ENCODE measurements at regions not wholly inside any gene's neighbourhood (a gene's known extent, or its start where the extent isn't known, plus 50 kb on each side); places are given as distances from the start of the nearest gene placed in this dataset.

DNA sequence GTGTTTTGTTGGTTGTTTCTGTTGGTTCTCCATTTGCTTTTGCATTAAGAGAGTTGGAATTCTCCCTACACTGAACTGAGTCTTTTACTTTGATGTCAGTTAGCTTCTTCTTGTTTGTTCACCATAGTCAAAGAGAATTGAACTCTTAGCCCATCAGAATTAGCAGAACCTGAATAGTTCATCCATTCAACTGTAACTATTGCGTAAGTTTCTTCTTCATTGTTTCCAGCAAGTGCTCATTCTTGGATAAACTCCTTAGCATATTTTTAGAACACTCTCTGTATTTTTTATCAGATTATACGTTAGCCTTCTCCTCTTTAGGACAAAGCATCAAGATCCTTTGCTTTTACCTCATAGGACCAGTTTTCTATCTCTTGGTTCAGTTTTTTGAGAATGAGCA, 128.4 kb upstream of the RAB11FIP2 start:
- DNase-seq, result no peak

DNA sequence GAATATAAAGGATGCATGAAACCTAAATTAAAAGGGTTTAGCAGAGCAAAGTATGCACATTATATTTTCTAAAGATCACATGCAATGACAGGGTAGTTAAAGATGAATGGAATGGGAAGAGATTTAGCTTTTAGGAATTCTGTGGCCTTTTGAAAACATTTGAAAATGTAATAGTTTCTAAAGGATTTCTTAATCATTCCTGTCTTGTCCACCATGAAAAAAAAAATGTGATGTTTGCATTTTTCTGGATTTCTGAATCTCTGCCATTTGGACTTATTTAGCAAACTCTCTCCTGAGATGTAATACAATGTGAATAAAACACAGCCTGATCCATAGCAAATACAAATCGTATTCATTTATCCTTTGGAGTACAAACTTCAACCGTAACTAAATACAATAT, 126.6 kb upstream of the RAB11FIP2 start:
- DNase-seq, result no peak

DNA sequence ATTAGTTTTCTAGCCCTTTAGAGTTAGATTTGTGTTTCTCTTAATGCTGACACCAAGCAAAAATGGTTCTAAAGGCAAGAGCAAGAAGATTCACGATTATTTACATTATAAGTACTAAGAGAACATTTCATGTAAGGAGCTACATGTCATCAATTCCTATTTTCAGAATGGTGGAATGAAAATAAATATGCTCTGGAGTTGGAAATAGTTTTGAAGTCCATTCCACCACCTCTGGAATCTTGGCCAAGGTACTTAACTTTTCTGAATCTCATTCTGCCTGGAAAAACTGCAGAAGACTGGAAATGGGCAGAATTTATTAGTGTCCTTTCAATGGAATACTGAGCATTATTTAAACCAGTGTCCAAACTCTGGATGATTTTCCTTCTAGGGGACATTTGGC, 125.1 kb upstream of the RAB11FIP2 start:
- no peak for DNase-seq

DNA sequence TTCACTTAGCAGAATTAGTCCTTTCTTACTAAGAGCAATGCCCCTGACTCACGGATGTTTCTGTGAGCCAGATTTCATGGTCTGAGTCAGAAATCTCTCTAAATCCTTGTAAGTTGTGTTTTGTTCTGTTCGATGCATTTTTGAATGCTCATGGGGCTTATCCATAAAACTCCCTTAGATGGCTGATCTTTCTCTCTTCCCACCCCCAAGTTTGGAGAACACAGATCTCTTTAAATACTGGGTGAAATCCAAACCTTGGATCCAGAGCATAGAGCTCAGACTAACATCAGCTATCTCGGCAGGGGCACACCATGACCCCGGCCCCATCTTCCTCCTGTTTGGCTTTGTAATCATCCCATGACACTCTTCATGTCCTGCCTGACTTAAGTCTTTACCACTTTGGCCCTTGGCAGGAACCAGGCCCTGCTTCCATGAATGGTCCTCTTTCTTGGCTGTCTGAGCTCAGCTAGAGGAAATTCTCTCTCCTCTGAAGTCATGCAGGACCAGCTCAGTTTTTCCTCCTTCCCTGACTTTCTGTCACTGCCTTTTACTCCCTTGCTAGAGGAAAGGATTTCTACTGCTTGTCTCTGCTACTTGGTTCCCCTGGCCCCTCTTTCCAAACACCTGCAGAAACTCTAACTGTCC, 120.4 kb upstream of the RAB11FIP2 start:
- no peak for DNase-seq

DNA sequence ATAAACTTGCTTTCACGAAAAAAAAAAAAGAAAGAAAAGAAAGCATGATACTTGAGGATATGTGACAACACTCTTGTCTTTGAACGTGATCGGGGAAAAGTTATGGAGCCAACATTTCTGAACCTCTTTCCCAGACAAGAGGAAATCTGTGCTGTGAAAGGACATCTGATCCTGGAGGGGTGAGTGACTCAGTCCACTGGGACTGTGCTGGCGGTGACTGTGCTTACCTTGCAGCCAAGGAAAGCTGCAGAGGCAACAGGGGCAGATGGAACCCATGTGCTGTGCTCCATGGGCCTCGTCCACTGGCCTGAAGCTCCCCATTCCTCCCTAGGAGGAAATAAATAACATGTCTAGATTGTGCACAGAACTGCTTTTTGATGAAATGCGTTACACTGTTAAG, 116.5 kb upstream of the RAB11FIP2 start:
- no peak for DNase-seq

DNA sequence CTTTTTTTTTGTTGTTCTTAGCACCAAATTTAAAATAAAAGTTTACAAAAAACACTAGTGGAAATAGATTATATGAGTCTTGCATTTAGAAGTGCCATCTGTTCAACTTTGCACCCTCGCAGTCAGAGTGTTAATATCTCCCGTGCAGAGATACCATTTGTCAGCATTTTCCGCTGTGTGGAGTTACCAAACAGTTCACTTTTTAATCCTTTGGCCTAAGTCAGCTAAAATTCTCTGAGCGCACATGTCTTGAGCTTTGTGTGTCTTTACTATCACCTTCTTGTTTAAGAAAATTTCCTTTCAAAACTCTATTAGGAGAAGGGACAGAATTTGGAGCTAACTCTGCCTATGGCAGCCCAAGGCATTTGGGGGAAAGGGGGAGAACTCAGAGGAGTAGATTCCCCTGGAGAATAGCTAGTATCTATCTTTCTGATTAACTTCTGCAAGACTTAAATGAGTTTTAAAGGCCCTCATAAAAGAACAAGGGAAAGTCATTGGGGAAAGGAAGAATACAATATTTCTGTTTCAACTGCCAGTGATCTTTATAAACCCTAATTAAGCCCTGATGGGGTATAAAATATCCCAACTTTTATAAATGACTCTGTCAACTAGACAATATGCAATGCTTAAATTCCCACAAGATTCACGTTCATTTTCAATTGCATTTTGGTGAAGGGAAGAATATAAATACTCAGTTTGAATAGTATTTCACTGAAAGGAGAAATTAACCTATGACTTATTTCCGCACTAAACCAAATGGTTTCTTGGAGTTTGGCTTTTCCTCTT, 114.9 kb upstream of the RAB11FIP2 start:
- DNase-seq, result no peak

DNA sequence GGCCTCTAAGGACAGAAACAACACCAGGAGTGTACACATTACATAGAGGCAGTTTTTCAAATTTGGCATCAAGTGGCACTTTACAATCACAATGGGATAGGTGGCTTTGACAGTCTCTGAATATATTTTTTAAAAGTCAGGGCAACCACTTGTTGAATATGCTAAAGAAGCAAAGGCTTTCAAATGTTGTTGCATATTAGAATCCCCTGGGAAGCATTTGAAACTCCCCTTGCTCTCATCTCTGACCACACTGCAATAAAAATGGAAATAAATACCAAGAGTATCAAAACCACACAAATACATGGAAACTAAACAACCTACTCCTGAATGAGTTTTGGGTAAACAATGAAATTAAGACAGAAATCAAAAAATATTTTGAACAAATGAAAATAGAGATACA, 106.5 kb upstream of the RAB11FIP2 start:
- DNase-seq, result no peak

DNA sequence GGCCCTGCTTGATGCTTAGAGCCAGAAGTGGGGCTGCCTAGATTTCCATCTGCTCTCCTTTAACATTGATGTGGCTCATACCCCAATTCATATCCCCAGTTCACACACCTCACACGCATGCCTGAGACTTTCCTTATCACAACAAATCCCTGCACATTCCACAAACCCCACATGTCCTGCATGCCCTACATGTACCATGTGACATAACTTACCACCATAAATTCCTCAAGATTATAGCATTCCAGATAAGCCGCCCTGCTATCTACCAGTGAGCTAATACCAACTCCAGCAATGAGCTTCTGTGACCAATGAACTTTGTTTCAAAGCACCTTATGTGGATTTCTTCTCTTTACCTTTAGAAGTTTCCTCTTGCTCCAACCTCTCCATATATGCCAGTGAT, 104.7 kb upstream of the RAB11FIP2 start:
- no peak for DNase-seq

DNA sequence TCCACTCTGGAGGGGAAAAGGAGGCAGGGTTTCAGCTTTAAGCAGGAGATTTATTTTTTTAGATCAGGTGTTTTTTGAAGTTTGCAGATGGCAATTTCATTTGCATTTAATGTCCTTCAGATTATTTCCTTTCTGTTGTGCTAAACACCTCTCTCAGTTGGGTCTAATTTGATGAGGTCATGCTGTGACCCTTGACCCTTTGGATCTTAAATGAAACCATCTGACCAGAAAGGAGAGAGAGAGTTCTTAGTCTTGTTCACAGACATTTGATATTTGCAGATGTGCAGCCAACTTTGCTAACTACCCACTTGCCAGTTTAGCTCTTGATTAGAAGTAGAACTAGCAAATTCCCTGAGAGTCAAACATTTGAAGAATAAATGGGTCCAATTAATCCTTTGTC, 101.5 kb upstream of the RAB11FIP2 start:
- no peak for DNase-seq

DNA sequence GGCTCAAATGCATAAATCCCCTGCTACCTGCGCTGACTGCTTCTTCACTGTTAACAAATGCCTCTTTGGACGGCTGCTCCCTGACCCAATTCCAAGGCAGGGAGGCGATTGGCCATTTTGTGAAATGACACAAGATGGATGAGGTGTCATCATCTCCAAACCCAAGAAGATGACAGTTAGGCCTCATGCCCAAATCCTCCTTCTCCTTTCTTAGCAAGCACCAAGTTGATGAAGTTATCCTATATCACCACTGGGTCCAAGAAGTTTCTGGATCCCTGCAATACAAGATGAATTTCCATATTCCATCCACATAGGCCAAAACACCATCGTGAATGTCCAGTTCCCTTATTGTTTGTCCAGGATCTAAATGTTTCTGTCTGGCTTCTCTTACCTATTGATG, 98.5 kb upstream of the RAB11FIP2 start:
- DNase-seq, result no peak

DNA sequence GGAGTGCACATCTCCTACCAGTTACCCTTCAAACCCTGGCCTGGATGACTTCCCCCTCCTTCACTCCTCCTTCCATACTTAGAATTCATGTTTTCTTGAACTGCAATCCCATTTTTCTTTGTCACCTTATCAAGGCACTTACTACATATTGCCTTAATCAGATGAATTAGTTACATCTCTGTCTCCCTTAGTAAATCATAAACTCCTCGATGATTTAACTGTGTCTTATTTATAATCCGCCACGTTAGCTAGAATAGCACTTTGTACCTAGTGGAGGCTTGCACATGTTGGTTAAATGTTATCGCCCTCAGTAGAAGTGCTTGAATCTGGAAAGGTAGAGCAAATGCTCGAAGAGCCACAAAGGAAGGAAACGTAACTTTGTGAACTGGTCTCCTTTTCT, 94.7 kb upstream of the RAB11FIP2 start:
- no peak for DNase-seq

DNA sequence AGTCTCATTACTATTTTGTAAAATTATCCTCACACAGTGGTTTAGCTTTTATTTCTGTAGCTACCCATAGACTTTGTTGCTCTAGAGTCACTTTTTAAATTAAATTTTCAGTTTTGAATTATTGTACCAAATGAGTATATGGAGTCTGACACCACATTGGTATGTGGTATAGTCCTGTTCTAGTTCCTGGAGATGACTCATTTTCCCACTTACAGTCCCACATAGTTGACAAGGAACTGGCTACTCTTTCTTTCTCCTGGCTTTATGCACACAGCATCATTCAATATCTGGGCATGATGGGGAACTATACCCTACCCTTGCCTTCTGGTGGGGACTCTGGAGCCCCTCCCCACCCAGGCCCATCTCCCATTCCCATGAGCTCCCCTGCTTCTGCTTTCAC, 92.6 kb upstream of the RAB11FIP2 start:
- DNase-seq, result no peak

DNA sequence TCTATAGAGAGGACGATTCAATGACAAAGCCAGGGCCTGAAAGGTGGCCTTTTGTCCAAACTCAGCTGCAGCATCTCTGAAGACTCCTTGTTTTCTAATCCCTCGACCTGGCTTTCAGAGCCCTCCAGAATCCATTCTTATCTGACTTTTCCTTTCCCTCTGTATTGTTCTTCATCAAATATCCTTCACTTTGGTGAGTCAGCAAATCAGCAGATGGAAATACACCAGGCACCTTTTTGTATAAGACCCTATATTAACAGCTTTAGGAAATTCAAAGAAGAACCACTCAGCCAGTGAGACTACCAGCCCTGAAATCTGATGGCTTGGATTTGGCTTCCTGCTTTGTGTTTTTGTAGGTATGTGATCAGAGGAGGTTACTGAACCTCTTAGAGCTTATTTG, 81.9 kb upstream of the RAB11FIP2 start:
- no peak for DNase-seq

DNA sequence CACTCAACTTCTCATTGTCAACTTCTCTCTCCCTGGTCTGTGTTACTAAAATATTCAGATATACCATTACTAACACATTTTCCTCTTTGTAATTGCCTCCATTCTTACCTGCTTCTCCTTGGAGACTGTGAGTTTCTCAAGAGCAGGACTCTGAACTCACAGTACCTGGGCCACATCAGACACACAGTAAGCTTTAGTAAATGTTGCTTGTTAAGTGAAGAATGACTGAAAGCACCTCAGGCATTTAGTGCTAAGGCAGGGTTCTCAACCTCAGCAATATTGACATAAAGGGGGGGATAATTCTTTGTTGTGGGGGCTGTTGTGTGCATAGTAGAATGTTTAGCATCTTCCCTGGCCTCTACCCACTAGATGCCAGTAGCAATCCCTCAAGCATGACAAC, 72.0 kb upstream of the RAB11FIP2 start:
- DNase-seq, result no peak

DNA sequence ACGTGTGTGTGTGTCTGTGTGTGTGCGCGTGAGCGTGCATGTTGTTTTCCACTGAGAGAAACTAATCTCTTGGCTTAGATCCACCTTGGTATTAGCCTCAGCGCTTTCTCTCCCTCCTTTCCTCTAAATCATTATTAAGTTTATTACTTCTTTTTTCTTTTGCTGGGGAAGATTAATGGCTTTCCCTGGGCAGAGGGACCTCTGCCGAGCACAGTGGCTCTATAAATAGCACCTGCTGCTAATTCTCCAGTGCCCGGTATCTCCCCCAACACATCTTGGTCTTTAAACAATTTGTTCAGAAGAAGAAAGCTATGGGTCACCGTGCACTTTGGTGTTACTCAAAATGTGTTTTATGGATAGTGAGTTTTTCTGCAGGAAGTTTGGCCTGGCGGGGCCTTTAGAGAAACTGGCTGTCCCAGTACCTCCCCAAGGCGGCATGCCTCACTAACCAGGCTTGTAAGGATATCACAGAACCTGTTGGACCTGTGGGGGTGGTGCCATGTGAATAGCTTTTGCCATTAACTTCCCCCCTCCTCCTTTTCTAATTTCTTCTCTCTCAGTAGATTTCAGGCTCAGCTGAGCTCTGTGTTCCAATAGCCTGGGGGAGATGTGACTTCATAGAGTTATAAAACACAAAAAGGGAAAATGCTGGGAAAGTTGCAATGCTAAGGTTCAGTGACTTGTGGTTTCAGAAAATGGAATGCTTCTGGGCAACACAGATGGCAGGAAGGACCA, 70.1 kb upstream of the RAB11FIP2 start:
- DNase-seq, result no peak

DNA sequence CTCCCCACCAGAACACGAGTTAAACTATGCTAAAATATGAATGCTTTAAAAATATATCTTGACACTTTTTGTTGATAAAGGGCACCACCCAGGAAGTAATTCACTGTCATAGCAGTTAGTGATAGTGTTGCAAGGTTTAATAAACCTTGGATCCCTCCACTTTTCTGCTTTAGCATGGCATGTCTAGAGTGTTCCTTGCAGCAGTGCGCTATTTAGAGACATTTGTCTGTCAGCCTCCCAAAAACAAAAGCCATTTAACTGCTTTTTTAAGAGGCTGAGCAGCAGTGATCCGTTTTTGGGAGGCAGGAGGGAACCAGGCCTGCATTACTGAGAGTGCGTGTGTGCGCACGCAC, 69.6 kb upstream of the RAB11FIP2 start:
- no peak for DNase-seq

DNA sequence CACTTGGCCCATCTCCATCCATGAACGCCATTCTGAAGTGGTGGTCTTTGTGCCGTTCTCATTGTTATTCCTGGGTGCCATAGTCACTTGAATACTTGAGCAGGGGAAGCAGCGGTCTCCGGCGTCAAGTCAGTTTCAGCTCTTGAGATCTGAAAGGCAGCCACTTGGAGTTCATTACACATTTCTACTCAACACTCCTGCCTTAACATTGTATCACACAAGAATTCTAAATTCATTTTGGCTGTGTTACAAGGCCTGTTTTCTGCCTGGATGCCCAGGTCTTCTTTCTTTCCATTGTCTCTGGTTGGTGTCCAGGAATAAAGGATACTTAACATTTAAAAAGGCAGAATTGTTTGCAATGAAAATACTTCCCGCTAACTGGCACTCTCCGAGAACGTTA, 69.0 kb upstream of the RAB11FIP2 start:
- DNase-seq, result no peak

DNA sequence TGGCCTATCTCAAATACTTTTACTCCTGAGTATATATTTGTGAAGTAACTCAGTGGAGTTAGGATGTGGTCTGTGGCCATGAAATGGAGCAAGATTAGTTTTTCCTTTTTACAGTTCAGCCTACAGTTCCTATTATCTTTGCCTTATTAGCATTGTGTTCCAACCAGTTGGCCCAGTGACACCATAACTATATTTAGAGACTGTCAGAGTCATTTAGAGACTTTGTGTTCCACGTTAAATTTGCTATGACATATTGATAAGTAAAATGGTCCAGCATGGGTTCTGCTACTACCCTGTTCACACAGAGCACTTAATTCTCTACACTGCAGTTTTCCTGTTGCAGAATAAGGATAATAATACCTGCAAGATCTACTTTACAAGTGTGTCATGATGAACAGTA, 68.3 kb upstream of the RAB11FIP2 start:
- DNase-seq, result no peak

DNA sequence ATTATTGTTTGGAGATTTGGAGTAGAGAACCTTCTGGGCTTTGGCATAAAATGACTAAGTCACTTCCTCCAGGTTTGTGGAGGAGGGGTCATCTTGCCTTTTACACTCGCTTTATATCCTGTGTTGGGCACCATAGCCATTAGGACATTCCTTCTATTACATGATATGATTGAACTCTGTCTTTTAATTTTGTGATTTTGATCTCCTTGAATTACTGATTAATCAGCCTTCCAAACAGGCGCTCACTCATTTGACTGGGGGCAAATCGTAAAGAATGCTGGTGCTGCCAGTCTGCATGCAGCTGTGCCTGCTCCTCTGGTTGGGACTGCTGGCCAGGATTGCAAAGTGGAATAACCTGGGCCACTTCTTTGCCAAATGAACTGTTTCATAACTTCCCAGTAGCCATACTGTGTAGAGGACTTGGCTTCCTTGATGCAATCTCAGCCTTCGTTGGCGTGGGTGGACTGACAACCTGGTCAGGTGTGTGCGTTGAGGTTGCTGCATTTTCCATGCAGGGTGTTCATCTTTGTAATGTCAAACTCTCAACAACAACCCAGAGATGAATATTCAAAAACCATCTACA, 65.9 kb upstream of the RAB11FIP2 start:
- DNase-seq, result no peak

DNA sequence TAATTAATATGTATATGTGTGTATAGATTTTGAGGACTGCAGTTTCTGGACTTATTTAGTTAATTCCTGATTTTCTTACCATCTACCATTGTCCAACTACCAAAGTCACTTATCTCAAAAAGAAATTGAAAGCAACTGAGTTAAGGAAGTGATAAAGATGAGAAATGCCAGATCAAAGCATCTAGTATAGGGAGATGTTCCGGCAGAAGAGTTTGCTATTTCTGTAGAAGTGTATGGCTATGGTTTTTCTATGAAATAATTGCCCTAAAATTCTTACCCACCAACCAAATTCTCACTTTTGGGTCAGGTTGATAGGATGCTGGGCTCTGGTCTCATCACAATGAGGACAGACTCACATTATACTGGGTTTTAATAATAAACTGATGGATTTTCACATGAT, 64.0 kb upstream of the RAB11FIP2 start:
- DNase-seq, result no peak

DNA sequence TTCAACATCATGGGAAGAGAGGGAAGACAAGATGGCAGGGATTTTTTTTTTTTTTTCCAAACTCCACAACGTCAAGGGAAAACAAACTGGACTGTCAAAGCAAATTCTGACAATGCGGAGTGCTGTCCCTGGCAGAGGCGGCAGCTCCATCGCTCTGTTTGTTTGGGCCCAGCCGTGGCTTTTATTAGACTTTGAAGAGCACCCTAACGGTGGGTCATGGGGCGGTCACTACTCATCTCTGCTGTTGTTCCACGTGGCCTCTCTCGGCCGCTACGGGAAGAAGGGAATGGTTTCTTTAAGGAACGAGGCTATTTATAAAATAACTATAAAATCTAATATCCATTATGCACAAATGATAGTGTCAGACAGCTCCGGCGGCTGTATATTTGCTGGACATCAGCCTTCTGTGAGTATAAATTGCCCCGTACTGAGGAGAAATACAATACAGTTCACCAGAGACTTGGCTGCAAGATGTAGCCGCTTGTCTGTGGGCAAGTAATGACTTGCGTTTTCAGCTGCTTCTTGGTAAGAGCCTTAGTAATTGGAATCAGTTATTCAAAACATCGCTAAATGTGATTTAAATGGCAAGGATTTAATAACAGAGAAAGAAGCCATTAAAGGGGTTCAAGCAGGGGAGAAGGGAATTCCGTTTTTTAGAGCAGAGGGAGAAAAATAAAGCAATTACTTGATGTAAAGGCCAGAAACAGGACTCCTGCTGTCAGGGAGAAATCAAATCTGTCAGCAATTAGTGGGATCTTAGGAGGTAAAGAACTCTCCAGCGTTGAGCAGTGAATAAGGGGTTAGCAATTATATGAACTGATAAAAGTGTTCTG, 61.7 kb upstream of the RAB11FIP2 start:
- DNase-seq, result no peak

DNA sequence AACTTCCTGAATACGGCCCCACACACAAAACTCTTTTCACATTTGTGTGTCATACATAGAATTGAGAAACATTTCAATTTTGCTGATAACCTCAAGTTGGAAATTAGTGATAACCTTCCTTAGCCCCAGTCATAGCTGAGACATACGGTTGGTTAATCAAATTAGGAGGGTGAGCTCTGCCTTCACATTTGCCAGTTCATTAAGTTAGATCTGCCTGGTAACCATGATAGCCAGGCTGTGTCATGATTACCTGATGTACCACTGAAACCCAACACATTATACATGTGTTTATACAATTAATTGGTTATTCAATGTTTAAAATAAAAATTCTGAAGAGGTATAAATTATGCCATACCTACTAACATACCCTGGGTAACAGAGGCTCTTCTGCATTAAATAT, 60.8 kb upstream of the RAB11FIP2 start:
- DNase-seq, result no peak

DNA sequence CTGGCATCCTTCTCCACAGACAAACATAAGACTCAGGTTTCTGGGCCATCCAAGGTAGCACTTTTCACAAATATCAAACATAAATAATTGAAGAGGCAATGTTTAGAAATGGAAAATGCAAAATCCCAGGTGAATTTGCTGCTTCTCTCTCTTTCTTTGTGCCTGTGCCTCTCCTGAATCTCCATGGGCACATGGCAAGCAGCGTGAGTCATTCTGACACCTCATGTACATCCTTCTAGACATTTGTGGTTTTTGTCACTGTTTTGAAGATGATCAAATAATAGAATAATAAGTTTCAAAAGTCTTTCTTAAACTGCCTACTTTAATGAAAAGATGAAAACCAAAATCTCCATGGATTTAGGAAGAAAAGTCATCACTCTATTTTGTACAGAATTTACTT, 60.3 kb upstream of the RAB11FIP2 start:
- no peak for DNase-seq

All from activated CD4-positive, alpha-beta T cell treated with anti-CD3 and anti-CD28 coated beads, Interleukin-2, amount 50 U/mL, for 48 hours (primary cell).